ENCODE measurements at regions not wholly inside any gene's neighbourhood (a gene's known extent, or its start where the extent isn't known, plus 50 kb on each side); places are given as distances from the start of the nearest gene placed in this dataset.

- Mint-ChIP-seq H3K4me1 (no peaks in the 10 kb centered on the region), H3K4me3 (no peak overlapping the region), H3K27ac (no peak overlapping the region), H3K27me3 (no peaks in the 10 kb centered on the region), H3K9me3 (ENCODE audit: insufficient read depth) (no peaks in the 10 kb centered on the region)
- no peak overlapping the region for H3K9ac ChIP-seq (ENCODE audit: low read length)
- no peaks in the 10 kb centered on the region for H3K4me1 ChIP-seq (ENCODE audit: control insufficient read depth in 2 of 2, insufficient read depth in 2 of 2, low read length in 2 of 2)
- TF ChIP-seq CTCF (IDR thresholded peaks at IDR 0.05) = no peak
- no peak for TF ChIP-seq EZH2 (IDR thresholded peaks at IDR 0.05; ENCODE audit: borderline replicate concordance, insufficient read depth, low read depth, low read length, poor library complexity, severe bottlenecking)
- POLR2A ChIA-PET = no interaction called here
- no peaks in the 10 kb centered on the region for H3K79me2 ChIP-seq (ENCODE audit: control insufficient read depth, insufficient read depth, low read length)
- no peaks in the 10 kb centered on the region for H3K36me3 ChIP-seq (replicated peaks in 1 of 2; ENCODE audit: control extremely low read depth in 1 of 2, control insufficient read depth in 1 of 2, extremely low read depth in 1 of 2, insufficient read depth in 2 of 2, low read length in 1 of 2)
- intact Hi-C loops (cut with micrococcal nuclease) = no loop called here
- H3K4me2 ChIP-seq (replicated peaks; ENCODE audit: low read depth, low read length, poor library complexity, severe bottlenecking) = no peak overlapping the region
- no peak overlapping the region for H3K4me3 ChIP-seq (ENCODE audit: control extremely low read depth in 1 of 5, extremely low read depth in 1 of 5, insufficient read depth in 1 of 5, low read depth in 2 of 5, low read length in 4 of 5)
- ATAC-seq (ENCODE audit: low read depth) (no peak), DNase-seq (no peak)
- no peaks in the 10 kb centered on the region for H3K9me3 ChIP-seq (ENCODE audit: control extremely low read depth in 1 of 3, control insufficient read depth in 2 of 3, insufficient read depth in 1 of 3, low read length in 2 of 3)
- no peak overlapping the region for H2AFZ ChIP-seq (ENCODE audit: insufficient read depth, low read depth, low read length, poor library complexity, severe bottlenecking)
- no peaks in the 10 kb centered on the region for H4K20me1 ChIP-seq (ENCODE audit: control insufficient read depth, insufficient read depth, low read length, poor library complexity, severe bottlenecking)
- WGBS (ENCODE audit: insufficient coverage) = no CpG with 5 or more reads among the region's 3 CpGs
- H3K27me3 ChIP-seq (replicated peaks in 1 of 4; ENCODE audit: control extremely low read depth in 1 of 4, control insufficient read depth in 3 of 4, insufficient read depth in 4 of 4, low read length in 3 of 4) = no peaks in the 10 kb centered on the region
- CTCF ChIA-PET = no interaction called here
- no peak overlapping the region for H3K27ac ChIP-seq (ENCODE audit: low read length in 2 of 2)
Measured at GRCh38 chr3:177830411-177830849, 633.1 kb upstream of the TBL1XR1 start.

GRCh38 chr3:177831361-177831760 lies 634.1 kb upstream of the TBL1XR1 start:
- Histone ChIP-seq H3K27ac (ENCODE audit: low read length in 2 of 2) (no peak overlapping the region), H2AFZ (ENCODE audit: insufficient read depth, low read depth, low read length, poor library complexity, severe bottlenecking) (no peak overlapping the region), H3K9ac (ENCODE audit: low read length) (no peak overlapping the region), H3K4me1 (ENCODE audit: control insufficient read depth in 2 of 2, insufficient read depth in 2 of 2, low read length in 2 of 2) (no peaks in the 10 kb centered on the region), H3K4me3 (ENCODE audit: control extremely low read depth in 1 of 5, extremely low read depth in 1 of 5, insufficient read depth in 1 of 5, low read depth in 2 of 5, low read length in 4 of 5) (no peak overlapping the region), H3K9me3 (ENCODE audit: control extremely low read depth in 1 of 3, control insufficient read depth in 2 of 3, insufficient read depth in 1 of 3, low read length in 2 of 3) (no peaks in the 10 kb centered on the region), H3K4me2 (replicated peaks; ENCODE audit: low read depth, low read length, poor library complexity, severe bottlenecking) (no peak overlapping the region), H3K27me3 (replicated peaks in 1 of 4; ENCODE audit: control extremely low read depth in 1 of 4, control insufficient read depth in 3 of 4, insufficient read depth in 4 of 4, low read length in 3 of 4) (no peaks in the 10 kb centered on the region), H4K20me1 (ENCODE audit: control insufficient read depth, insufficient read depth, low read length, poor library complexity, severe bottlenecking) (no peaks in the 10 kb centered on the region), H3K79me2 (ENCODE audit: control insufficient read depth, insufficient read depth, low read length) (no peaks in the 10 kb centered on the region), H3K36me3 (replicated peaks in 1 of 2; ENCODE audit: control extremely low read depth in 1 of 2, control insufficient read depth in 1 of 2, extremely low read depth in 1 of 2, insufficient read depth in 2 of 2, low read length in 1 of 2) (no peaks in the 10 kb centered on the region)
- ChIA-PET POLR2A (no interaction called here), CTCF (no interaction called here)
- no peaks in the 10 kb centered on the region for H3K27me3 Mint-ChIP-seq
- no peak for DNase-seq
- ATAC-seq (ENCODE audit: low read depth) = no peak
- no peaks in the 10 kb centered on the region for H3K9me3 Mint-ChIP-seq (ENCODE audit: insufficient read depth)
- TF ChIP-seq CTCF (IDR thresholded peaks at IDR 0.05) = no peak
- no peak for TF ChIP-seq EZH2 (IDR thresholded peaks at IDR 0.05; ENCODE audit: borderline replicate concordance, insufficient read depth, low read depth, low read length, poor library complexity, severe bottlenecking)
- intact Hi-C loops (cut with micrococcal nuclease) = no loop called here
- WGBS (ENCODE audit: insufficient coverage) = 100% methylated on average over 3 of the region's 4 CpGs
- no peaks in the 10 kb centered on the region for H3K4me1 Mint-ChIP-seq
- no peak overlapping the region for H3K27ac Mint-ChIP-seq
- no peak overlapping the region for H3K4me3 Mint-ChIP-seq
